Pons (tissue), 1 donor: ENCODE measurements at regions not wholly inside any gene's neighbourhood (a gene's known extent, or its start where the extent isn't known, plus 50 kb on each side); places are given as distances from the start of the nearest gene placed in this dataset.
"Not testable (repeated sequence)": the region's sequence is repeated elsewhere in the genome, so short reads cannot be mapped to it uniquely, and the experiment has no call there.

Experiments used
- DNase-seq: peaks from one replicate; pipeline ENCODE4 v3.0.0-alpha.2; 2016; ENCODE audit warnings: low spot score

GRCh38 chr1:157409927-157410326, 142.4 kb downstream of the FCRL5 start:
- no peak for DNase-seq

GRCh38 chr1:157407917-157408525, 144.3 kb downstream of the FCRL5 start:
- DNase-seq, result no peak

GRCh38 chr1:157407367-157407766, 144.9 kb downstream of the FCRL5 start:
- no peak for DNase-seq

- no peak for DNase-seq
Observed at GRCh38 chr1:157405662-157406061, 146.7 kb downstream of the FCRL5 start.

- no peak for DNase-seq
Observed at GRCh38 chr1:157404614-157405013, 147.7 kb downstream of the FCRL5 start.

GRCh38 chr1:157404063-157404501, 148.2 kb downstream of the FCRL5 start:
- DNase-seq, result no peak

GRCh38 chr1:157403608-157404007, 148.7 kb downstream of the FCRL5 start:
- DNase-seq, result no peak

GRCh38 chr1:157403203-157403602, 149.1 kb downstream of the FCRL5 start:
- DNase-seq, result no peak

- DNase-seq, result no peak
Observed at GRCh38 chr1:157400766-157401165, 151.5 kb downstream of the FCRL5 start.

GRCh38 chr1:157399984-157400382, 152.3 kb downstream of the FCRL5 start:
- DNase-seq, result no peak

GRCh38 chr1:157399343-157399983, 152.9 kb downstream of the FCRL5 start:
- no peak for DNase-seq

- no peak for DNase-seq
Observed at GRCh38 chr1:157390651-157391050, 161.7 kb downstream of the FCRL5 start.

GRCh38 chr1:157388057-157388456, 164.3 kb downstream of the FCRL5 start:
- no peak for DNase-seq

GRCh38 chr1:157384258-157384657, 168.1 kb downstream of the FCRL5 start:
- DNase-seq, result no peak

- no peak for DNase-seq
Observed at GRCh38 chr1:157382351-157382750, 170.0 kb downstream of the FCRL5 start.

- no peak for DNase-seq
Observed at GRCh38 chr1:157380523-157380922, 171.8 kb downstream of the FCRL5 start.

GRCh38 chr1:157377280-157377713, 175.0 kb downstream of the FCRL5 start:
- DNase-seq, result peak; percentile 22

GRCh38 chr1:157376681-157377080, 175.6 kb downstream of the FCRL5 start:
- no peak for DNase-seq

GRCh38 chr1:157372311-157372710, 180.0 kb downstream of the FCRL5 start:
- DNase-seq, result not testable (repeated sequence)

GRCh38 chr1:157371826-157372225, 180.5 kb downstream of the FCRL5 start:
- no peak for DNase-seq

- no peak for DNase-seq
Observed at GRCh38 chr1:157371221-157371620, 181.1 kb downstream of the FCRL5 start.

- DNase-seq, result no peak
Observed at GRCh38 chr1:157370698-157371097, 181.6 kb downstream of the FCRL5 start.

- DNase-seq, result peak; percentile 67
Observed at GRCh38 chr1:157369808-157370521, 182.3 kb downstream of the FCRL5 start.
